Endothelial cell of umbilical vein (primary cell): ENCODE measurements at regions not wholly inside any gene's neighbourhood (a gene's known extent, or its start where the extent isn't known, plus 50 kb on each side); places are given as distances from the start of the nearest gene placed in this dataset.

ENCODE experiments used
- BruUV-seq: library from RNA; stranded (reverse); fragments of 400-500 nt; replicated peaks from 2 replicates; lab custom pipeline; 2021; lab: Mats Ljungman, UMichigan
- CTCF ChIA-PET: fragments of 300-600, 350-600 bp; sonication (Branson Sonifier 250); formaldehyde crosslinking; loops from one replicate; lab custom pipeline; 2021; ENCODE audit warnings: antibody characterized with exemption, inconsistent platforms; lab: Charles Lee
- POLR2A ChIA-PET: fragments of 300-600, 350-600 bp; sonication (Branson Sonifier 250); formaldehyde crosslinking; loops from one replicate; lab custom pipeline; 2021; ENCODE audit warnings: antibody characterized with exemption, inconsistent platforms; lab: Charles Lee
- DNase-seq: peaks from one replicate; pipeline ENCODE4 v3.0.0-alpha.2; 2011; ENCODE audit warnings: low read depth, low spot score
- FAIRE-seq: peaks from 2 replicates; lab custom pipeline; 2011; peaks lifted over from hg19 to GRCh38; lab: Jason Lieb, UNC
- H2AFZ ChIP-seq: 2 replicates; pipeline ENCODE4 v1.6.0; 2012; ENCODE audit warnings: low read depth, low read length, control low read depth, inconsistent platforms
- H3K27ac ChIP-seq: 2 replicates; pipeline ENCODE4 v1.5.1; 2011; ENCODE audit warnings: low read depth, mild to moderate bottlenecking, control low read depth, low read length, moderate library complexity; ENCODE audit not compliant: insufficient read depth
- H3K27me3 ChIP-seq, 2 experiments: 2 replicates each; pipeline versions ENCODE4 v1.6.0 to v1.6.1; 2011; ENCODE audit warnings: low read length in 2 of 2, mixed read lengths in 1 of 2; ENCODE audit not compliant: control insufficient read depth in 2 of 2, insufficient read depth in 2 of 2
- H3K36me3 ChIP-seq, 2 experiments: 2 replicates in 1 of 2; 3 replicates in 1 of 2; pipeline ENCODE4 v1.5.1; 2011; ENCODE audit warnings: low read length in 2 of 2, mild to moderate bottlenecking in 1 of 2, moderate library complexity in 1 of 2; ENCODE audit not compliant: control insufficient read depth in 2 of 2, insufficient read depth in 2 of 2; ENCODE audit errors: extremely low read depth in 1 of 2
- H3K4me1 ChIP-seq: 3 replicates; pipeline ENCODE4 v1.5.1; 2011; ENCODE audit warnings: mild to moderate bottlenecking, low read length; ENCODE audit not compliant: control insufficient read depth, insufficient read depth; ENCODE audit errors: extremely low read depth
- H3K4me2 ChIP-seq: 2 replicates; pipeline ENCODE4 v1.6.1; 2011; ENCODE audit warnings: low read length, control low read depth, mixed read lengths; ENCODE audit not compliant: insufficient read depth
- H3K4me3 ChIP-seq, 3 experiments: fragments of 200-600 bp in 1 of 3; sonication (generic), shearing (Covaris generic) in 1 of 3; replicated peaks in 1 of 3; 2 replicates each; pipeline ENCODE4 v1.5.1; 2011 to 2016; ENCODE audit warnings: control low read depth in 3 of 3, low read length in 3 of 3, mild to moderate bottlenecking in 2 of 3, inconsistent platforms in 1 of 3, low read depth in 1 of 3, moderate library complexity in 1 of 3; ENCODE audit not compliant: insufficient read depth in 1 of 3
- H3K79me2 ChIP-seq: 2 replicates; pipeline ENCODE4 v1.6.0; 2012; ENCODE audit warnings: low read length, inconsistent platforms; ENCODE audit not compliant: control insufficient read depth, insufficient read depth
- H3K9ac ChIP-seq: replicated peaks from 2 replicates; pipeline ENCODE3; 2011; ENCODE audit warnings: low read length, control low read depth; ENCODE audit not compliant: insufficient read depth; ENCODE audit errors: extremely low read depth
- H3K9me1 ChIP-seq: replicated peaks from 3 replicates; pipeline ENCODE4 v1.6.0; 2011; ENCODE audit warnings: mild to moderate bottlenecking, low read length; ENCODE audit not compliant: control insufficient read depth, insufficient read depth; ENCODE audit errors: extremely low read depth
- H3K9me3 ChIP-seq: replicated peaks from 2 replicates; pipeline ENCODE4 v1.5.1; 2012; ENCODE audit warnings: low read length, inconsistent platforms; ENCODE audit not compliant: control insufficient read depth, insufficient read depth
- H4K20me1 ChIP-seq: replicated peaks from 2 replicates; pipeline ENCODE3; 2011; ENCODE audit warnings: mild to moderate bottlenecking, low read length; ENCODE audit not compliant: control insufficient read depth, insufficient read depth; ENCODE audit errors: extremely low read depth
- EZH2 ChIP-seq: IDR thresholded peaks from 2 replicates; pipeline ENCODE4 v1.6.1; 2012; ENCODE audit warnings: borderline replicate concordance, low read depth, mild to moderate bottlenecking, moderate library complexity, low read length, inconsistent platforms; ENCODE audit not compliant: severe bottlenecking
- FOS ChIP-seq: IDR thresholded peaks from 2 replicates; pipeline ENCODE4 v1.6.1; 2011; ENCODE audit warnings: mild to moderate bottlenecking, low read length, moderate library complexity, borderline replicate concordance; ENCODE audit not compliant: insufficient read depth
- GATA2 ChIP-seq: IDR thresholded peaks from 2 replicates; pipeline ENCODE4 v1.7.0; 2011; ENCODE audit warnings: low read depth, mild to moderate bottlenecking, moderate library complexity, mixed read lengths, low read length; ENCODE audit not compliant: insufficient read length, insufficient read depth
- JUN ChIP-seq: IDR thresholded peaks from 2 replicates; pipeline ENCODE4 v1.6.1; 2011; ENCODE audit warnings: borderline replicate concordance, low read depth; ENCODE audit not compliant: insufficient read length, insufficient read depth
- MYC ChIP-seq: IDR thresholded peaks from one replicate; pipeline ENCODE4 v1.6.1; 2011; ENCODE audit warnings: mild to moderate bottlenecking, low read depth, low read length
- POLR2A ChIP-seq: IDR thresholded peaks from 2 replicates; pipeline ENCODE4 v1.6.1; 2012; ENCODE audit warnings: low read depth, mild to moderate bottlenecking, control low read depth, low read length
- POLR2AphosphoS5 ChIP-seq: IDR thresholded peaks from 2 replicates; pipeline ENCODE4 v1.6.1; 2012; ENCODE audit warnings: low read depth, mild to moderate bottlenecking, control low read depth, low read length, moderate library complexity; ENCODE audit not compliant: insufficient read depth
- dilution Hi-C: fragments of 300-500 bp; cut with MboI; formaldehyde crosslinking; loops from one replicate; pipeline ENCODE4 v1.15.0; 2019; ENCODE audit warnings: low sequenced_read_pairs; ENCODE audit not compliant: extremely low pct_ligation_motif_present
- intact Hi-C: fragments of 100-400 bp; cut with micrococcal nuclease; formaldehyde crosslinking; loops from one replicate; pipeline ENCODE4 v1.10.0; 2022
- TF ChIP-seq, protein P1 (sequence below): IDR thresholded peaks from 2 replicates; pipeline ENCODE4 v1.6.1; 2011; ENCODE audit not compliant: insufficient read depth, insufficient read length
- TF ChIP-seq, protein P2 (sequence below), 2 donors: IDR thresholded peaks; 1 replicate in 1 of 2; 2 replicates in 1 of 2; pipeline ENCODE4 v1.5.1; 2011; ENCODE audit warnings: low read length in 2 of 2, mild to moderate bottlenecking in 2 of 2, moderate library complexity in 2 of 2, control low read depth in 1 of 2, inconsistent platforms in 1 of 2, low read depth in 1 of 2; ENCODE audit not compliant: insufficient read depth in 1 of 2; ENCODE audit errors: extremely low read depth in 1 of 2

DNA sequence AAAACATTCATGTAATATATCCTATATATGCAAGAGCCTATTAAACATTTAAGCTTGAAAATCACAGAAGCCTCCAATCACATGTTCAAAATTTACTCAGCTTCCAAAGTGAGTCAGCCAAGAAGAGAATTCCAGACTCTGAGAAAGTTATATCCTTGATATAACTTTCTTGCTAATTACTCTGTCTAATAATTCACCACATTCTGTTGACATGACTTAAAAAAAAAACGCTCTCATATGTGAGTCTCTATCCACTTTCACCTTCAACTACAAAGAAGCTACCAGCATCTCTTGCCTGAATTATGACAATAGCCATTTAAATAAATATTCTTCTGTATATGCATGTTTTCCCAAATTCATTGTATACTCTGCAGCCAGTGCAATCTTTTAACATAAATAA, 1116.3 kb upstream of the CADM2 start:
- no peak for FAIRE-seq
- H3K9ac ChIP-seq: no peak overlapping the region
- dilution Hi-C loops: no loop called here
- H3K27me3 ChIP-seq: no peaks in the 10 kb centered on the region
- ChIA-PET POLR2A (no interaction called here), CTCF (no interaction called here)
- no peak overlapping the region for H3K4me3 ChIP-seq
- H3K36me3 ChIP-seq: no peaks in the 10 kb centered on the region
- H3K27ac ChIP-seq: no peak overlapping the region
- no peak overlapping the region for H2AFZ ChIP-seq
- no peaks in the 10 kb centered on the region for H3K4me1 ChIP-seq
- TF ChIP-seq MYC (no peak), GATA2 (no peak), FOS (no peak), EZH2 (no peak)
- TF ChIP-seq, protein P1, sequence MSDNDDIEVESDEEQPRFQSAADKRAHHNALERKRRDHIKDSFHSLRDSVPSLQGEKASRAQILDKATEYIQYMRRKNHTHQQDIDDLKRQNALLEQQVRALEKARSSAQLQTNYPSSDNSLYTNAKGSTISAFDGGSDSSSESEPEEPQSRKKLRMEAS: no peak
- TF ChIP-seq, protein P2, sequence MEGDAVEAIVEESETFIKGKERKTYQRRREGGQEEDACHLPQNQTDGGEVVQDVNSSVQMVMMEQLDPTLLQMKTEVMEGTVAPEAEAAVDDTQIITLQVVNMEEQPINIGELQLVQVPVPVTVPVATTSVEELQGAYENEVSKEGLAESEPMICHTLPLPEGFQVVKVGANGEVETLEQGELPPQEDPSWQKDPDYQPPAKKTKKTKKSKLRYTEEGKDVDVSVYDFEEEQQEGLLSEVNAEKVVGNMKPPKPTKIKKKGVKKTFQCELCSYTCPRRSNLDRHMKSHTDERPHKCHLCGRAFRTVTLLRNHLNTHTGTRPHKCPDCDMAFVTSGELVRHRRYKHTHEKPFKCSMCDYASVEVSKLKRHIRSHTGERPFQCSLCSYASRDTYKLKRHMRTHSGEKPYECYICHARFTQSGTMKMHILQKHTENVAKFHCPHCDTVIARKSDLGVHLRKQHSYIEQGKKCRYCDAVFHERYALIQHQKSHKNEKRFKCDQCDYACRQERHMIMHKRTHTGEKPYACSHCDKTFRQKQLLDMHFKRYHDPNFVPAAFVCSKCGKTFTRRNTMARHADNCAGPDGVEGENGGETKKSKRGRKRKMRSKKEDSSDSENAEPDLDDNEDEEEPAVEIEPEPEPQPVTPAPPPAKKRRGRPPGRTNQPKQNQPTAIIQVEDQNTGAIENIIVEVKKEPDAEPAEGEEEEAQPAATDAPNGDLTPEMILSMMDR (IDR thresholded peaks at IDR 0.05; ENCODE audit: extremely low read depth in 1 of 2, insufficient read depth in 1 of 2, low read depth in 1 of 2, low read length in 2 of 2): no peak
- no TSS peak for BruUV-seq
- H3K79me2 ChIP-seq: no peaks in the 10 kb centered on the region
- intact Hi-C loops: no loop called here
- H3K9me3 ChIP-seq: no peaks in the 10 kb centered on the region
- H3K4me2 ChIP-seq: no peak overlapping the region
- no peaks in the 10 kb centered on the region for H3K9me1 ChIP-seq
- H4K20me1 ChIP-seq: no peaks in the 10 kb centered on the region
- DNase-seq: no peak

DNA sequence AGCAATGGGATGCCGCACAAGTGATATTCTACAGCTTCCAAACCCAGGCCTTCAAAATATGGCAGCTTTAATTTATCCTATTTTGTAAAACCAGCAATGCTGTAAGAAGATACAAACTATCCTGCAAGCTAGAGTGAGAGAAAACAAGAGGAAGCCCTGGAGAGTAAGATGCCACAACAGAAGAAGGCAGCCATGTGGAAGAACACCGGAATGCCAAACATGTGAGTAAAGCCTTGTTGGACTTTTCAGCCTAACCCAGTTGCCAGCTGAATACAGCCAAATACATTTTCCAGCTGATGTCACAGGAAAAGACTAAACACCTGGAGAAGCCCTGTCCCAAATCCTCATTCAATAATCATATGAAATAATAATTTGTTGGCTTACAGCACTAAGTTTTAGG, 1115.1 kb upstream of the CADM2 start:
- TF ChIP-seq GATA2: no peak
- TF ChIP-seq POLR2A: no peak
- TF ChIP-seq JUN: no peak
- no peak for TF ChIP-seq POLR2AphosphoS5
- no peak for TF ChIP-seq FOS
- no peak for TF ChIP-seq EZH2
- TF ChIP-seq, protein P1: no peak
- TF ChIP-seq, protein P2 (IDR thresholded peaks at IDR 0.05; ENCODE audit: extremely low read depth in 1 of 2, insufficient read depth in 1 of 2, low read depth in 1 of 2, low read length in 2 of 2): no peak
- H2AFZ ChIP-seq: no peak overlapping the region
- ChIA-PET CTCF (no interaction called here), POLR2A (no interaction called here)
- no peaks in the 10 kb centered on the region for H3K36me3 ChIP-seq
- H3K9me3 ChIP-seq: no peaks in the 10 kb centered on the region
- DNase-seq: no peak
- intact Hi-C loops: no loop called here
- H3K4me2 ChIP-seq: no peak overlapping the region
- no peaks in the 10 kb centered on the region for H3K79me2 ChIP-seq
- BruUV-seq: no TSS peak
- no peaks in the 10 kb centered on the region for H3K9me1 ChIP-seq
- H3K27me3 ChIP-seq: no peaks in the 10 kb centered on the region
- dilution Hi-C loops: no loop called here
- no peaks in the 10 kb centered on the region for H4K20me1 ChIP-seq
- no peak overlapping the region for H3K9ac ChIP-seq
- H3K4me1 ChIP-seq: no peaks in the 10 kb centered on the region
- FAIRE-seq: no peak
- H3K27ac ChIP-seq: no peak overlapping the region
- H3K4me3 ChIP-seq: no peak overlapping the region
